ENCODE measurements at regions not wholly inside any gene's neighbourhood (a gene's known extent, or its start where the extent isn't known, plus 50 kb on each side); places are given as distances from the start of the nearest gene placed in this dataset.

DNA sequence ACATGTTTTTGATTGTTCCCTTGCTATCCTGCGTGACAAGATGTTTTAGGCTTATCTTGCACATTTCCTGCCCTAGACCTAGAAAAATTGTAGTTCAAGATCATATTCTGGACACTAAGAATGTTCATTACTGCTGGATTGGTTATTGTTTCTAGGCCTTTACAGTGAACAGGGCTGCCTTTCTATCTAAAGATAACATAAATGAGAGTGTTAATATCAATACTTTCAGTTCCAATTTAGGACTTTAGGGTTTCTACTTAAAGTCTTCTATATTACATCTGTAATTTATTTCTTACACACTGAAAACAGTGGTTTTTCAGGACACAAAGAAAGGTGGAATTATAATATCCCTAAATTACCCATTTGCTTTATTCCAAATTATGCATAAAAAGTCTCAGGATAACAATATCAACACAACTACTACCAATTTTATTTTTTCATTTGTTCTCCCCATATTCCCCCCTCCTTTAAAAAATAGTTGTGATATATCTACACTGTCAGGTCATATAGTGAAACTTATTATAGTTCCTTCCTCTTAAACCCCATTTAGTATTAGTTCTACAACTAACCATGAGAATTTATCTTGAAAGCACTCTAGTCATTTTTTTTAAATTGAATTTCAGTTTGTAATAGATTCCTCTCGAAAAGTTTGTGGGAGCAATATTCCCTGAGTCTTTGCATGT lies 293.9 kb upstream of the RIOK2 start:
- no peak for TF ChIP-seq TCF4 (CRISPR knock-in tag; IDR thresholded peaks at IDR 0.05; ENCODE audit: borderline replicate concordance)
- TF ChIP-seq SNAI2 (CRISPR knock-in tag; IDR thresholded peaks at IDR 0.05) = no peak
- TF ChIP-seq, protein P1, sequence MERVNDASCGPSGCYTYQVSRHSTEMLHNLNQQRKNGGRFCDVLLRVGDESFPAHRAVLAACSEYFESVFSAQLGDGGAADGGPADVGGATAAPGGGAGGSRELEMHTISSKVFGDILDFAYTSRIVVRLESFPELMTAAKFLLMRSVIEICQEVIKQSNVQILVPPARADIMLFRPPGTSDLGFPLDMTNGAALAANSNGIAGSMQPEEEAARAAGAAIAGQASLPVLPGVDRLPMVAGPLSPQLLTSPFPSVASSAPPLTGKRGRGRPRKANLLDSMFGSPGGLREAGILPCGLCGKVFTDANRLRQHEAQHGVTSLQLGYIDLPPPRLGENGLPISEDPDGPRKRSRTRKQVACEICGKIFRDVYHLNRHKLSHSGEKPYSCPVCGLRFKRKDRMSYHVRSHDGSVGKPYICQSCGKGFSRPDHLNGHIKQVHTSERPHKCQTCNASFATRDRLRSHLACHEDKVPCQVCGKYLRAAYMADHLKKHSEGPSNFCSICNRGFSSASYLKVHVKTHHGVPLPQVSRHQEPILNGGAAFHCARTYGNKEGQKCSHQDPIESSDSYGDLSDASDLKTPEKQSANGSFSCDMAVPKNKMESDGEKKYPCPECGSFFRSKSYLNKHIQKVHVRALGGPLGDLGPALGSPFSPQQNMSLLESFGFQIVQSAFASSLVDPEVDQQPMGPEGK (CRISPR knock-in tag; IDR thresholded peaks at IDR 0.05; ENCODE audit: borderline replicate concordance) = no peak
- TF ChIP-seq OSR1 (CRISPR knock-in tag; IDR thresholded peaks at IDR 0.05) = no peak
- TF ChIP-seq ZC3H10 (CRISPR knock-in tag; IDR thresholded peaks at IDR 0.05) = no peak
- TF ChIP-seq ZNF8 (CRISPR knock-in tag; IDR thresholded peaks at IDR 0.05) = no peak
- no peak for TF ChIP-seq ESRRG (CRISPR knock-in tag; IDR thresholded peaks at IDR 0.05)
- no peak for TF ChIP-seq RARB (CRISPR knock-in tag; IDR thresholded peaks at IDR 0.05)
- no peak for TF ChIP-seq ZFP30 (CRISPR knock-in tag; IDR thresholded peaks at IDR 0.05)
- TF ChIP-seq ZFP3 (CRISPR knock-in tag; IDR thresholded peaks at IDR 0.05) = no peak
- TF ChIP-seq, protein P2, sequence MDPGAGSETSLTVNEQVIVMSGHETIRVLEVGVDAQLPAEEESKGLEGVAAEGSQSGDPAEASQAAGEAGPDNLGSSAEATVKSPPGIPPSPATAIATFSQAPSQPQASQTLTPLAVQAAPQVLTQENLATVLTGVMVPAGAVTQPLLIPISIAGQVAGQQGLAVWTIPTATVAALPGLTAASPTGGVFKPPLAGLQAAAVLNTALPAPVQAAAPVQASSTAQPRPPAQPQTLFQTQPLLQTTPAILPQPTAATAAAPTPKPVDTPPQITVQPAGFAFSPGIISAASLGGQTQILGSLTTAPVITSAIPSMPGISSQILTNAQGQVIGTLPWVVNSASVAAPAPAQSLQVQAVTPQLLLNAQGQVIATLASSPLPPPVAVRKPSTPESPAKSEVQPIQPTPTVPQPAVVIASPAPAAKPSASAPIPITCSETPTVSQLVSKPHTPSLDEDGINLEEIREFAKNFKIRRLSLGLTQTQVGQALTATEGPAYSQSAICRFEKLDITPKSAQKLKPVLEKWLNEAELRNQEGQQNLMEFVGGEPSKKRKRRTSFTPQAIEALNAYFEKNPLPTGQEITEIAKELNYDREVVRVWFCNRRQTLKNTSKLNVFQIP (CRISPR knock-in tag; IDR thresholded peaks at IDR 0.05; ENCODE audit: borderline replicate concordance, low read depth) = no peak
- TF ChIP-seq ARNTL (CRISPR knock-in tag; IDR thresholded peaks at IDR 0.05; ENCODE audit: borderline replicate concordance, low read depth) = no peak
- no peak for TF ChIP-seq PPARA (CRISPR knock-in tag; IDR thresholded peaks at IDR 0.05; ENCODE audit: borderline replicate concordance)
